ENCODE measurements at regions not wholly inside any gene's neighbourhood (a gene's known extent, or its start where the extent isn't known, plus 50 kb on each side); places are given as distances from the start of the nearest gene placed in this dataset.

DNA sequence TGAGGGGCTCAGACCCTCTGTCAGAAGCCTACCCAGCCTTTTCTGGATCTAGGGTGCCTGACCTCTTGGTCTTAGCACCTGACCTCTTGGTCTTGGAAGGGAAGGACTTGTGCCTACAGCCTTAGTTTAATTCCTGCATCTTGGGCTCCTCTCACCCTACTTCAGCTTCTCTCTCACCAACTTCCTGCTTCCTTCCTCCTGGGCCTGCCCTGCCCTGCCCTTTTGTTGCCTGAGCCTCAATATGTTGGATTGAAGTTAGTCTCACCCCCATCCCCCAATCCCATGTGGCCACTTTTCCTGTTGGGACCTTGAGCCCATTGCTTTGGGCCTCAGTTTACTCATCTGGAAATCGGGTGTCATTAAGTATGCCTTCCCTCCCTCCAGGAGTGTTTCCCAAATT lies 206.2 kb upstream of the SKOR2 start:
- no peak for DNase-seq (ENCODE audit: low read depth in 4 of 6, low spot score in 6 of 6)
- Histone ChIP-seq H3K27me3 (ENCODE audit: control insufficient read depth, insufficient read depth, low read length) (no peaks in the 10 kb centered on the region), H3K9me3 (ENCODE audit: control insufficient read depth, insufficient read depth, low read length) (no peaks in the 10 kb centered on the region), H3K36me3 (ENCODE audit: control insufficient read depth, insufficient read depth, low read length) (no peaks in the 10 kb centered on the region), H3K4me1 (ENCODE audit: control insufficient read depth, insufficient read depth, low read length) (no peaks in the 10 kb centered on the region), H3K4me3 (ENCODE audit: low read depth, low read length) (no peak overlapping the region), H3K27ac (ENCODE audit: low read depth, low read length) (no peak overlapping the region)
- WGBS (ENCODE audit: insufficient coverage), result no CpG with 5 or more reads among the region's 1 CpG

DNA sequence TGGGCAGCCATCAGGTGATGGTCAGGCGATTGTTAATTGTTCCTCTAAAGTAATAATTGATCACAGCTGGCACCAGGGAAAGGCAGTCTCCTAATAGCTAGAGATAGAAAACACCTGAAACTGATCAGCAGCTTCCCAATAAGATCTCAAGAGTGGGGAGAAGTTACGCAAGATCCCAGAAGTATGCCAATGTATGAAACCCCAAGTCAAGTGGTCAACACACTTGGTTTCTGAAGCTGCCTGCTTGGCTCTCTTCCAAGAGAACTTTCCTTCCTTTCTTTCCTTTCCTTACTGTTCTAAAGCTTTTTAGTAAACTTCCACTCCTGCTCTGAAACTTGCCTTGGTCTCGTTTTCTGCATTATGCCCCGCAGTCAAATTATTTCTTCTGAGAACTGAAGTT lies 201.6 kb upstream of the SKOR2 start:
- 93% methylated on average over 3 of the region's 4 CpGs for WGBS (ENCODE audit: insufficient coverage)
- Histone ChIP-seq H3K9me3 (ENCODE audit: control insufficient read depth, insufficient read depth, low read length) (no peaks in the 10 kb centered on the region), H3K4me3 (ENCODE audit: low read depth, low read length) (no peak overlapping the region), H3K4me1 (ENCODE audit: control insufficient read depth, insufficient read depth, low read length) (no peaks in the 10 kb centered on the region), H3K36me3 (ENCODE audit: control insufficient read depth, insufficient read depth, low read length) (no peaks in the 10 kb centered on the region), H3K27ac (ENCODE audit: low read depth, low read length) (no peak overlapping the region), H3K27me3 (ENCODE audit: control insufficient read depth, insufficient read depth, low read length) (no peaks in the 10 kb centered on the region)
- DNase-seq (ENCODE audit: low read depth in 4 of 6, low spot score in 6 of 6), result no peak

DNA sequence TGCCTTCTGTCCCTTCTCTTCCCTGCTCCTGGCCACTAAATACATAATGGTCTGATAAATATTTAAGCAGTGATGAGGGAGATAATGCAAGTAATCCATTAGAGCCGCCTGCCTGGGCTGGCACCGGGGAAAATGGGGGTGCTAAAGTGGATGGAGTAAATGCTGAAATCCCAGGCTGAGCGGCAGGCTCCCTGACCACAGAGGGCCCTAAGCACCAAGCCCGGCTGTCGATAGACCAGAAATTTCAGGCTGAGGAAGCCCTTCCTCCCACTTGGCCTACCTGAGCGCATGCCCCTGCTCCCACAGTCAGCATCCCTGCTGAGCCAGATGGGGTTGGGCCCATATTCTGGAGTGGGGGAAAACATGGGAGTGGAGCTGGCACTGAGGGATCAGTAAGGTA lies 197.5 kb upstream of the SKOR2 start:
- no peaks in the 10 kb centered on the region for H3K4me1 ChIP-seq (ENCODE audit: control insufficient read depth, insufficient read depth, low read length)
- 71% methylated on average over 5 of the region's 6 CpGs for WGBS (ENCODE audit: insufficient coverage)
- DNase-seq (ENCODE audit: low read depth in 4 of 6, low spot score in 6 of 6), result no peak

DNA sequence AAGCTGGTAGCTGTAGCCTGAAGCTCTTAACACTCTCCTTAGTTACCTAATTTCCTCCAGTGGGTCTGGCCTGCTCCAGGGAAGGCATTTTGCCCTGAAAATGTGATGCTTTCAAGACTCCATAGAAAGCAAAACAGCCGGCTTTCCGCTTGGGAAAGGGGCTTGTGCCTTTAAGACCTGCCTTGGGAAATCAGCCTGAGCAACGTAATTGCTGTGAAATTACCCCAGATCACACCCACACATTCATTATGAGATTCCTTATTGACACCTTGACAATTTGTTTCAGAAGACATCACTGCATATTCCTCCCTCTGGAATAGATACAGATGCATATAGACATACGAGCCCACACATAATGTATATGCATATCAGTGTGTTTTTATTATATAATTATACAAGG lies 190.5 kb upstream of the SKOR2 start:
- H3K4me3 ChIP-seq (ENCODE audit: low read depth, low read length), result no peak overlapping the region
- H3K27ac ChIP-seq (ENCODE audit: low read depth, low read length), result no peak overlapping the region
- DNase-seq (ENCODE audit: low read depth in 4 of 6, low spot score in 6 of 6), result peak in 1 of 6 donors; percentile 79
- no peaks in the 10 kb centered on the region for H3K9me3 ChIP-seq (ENCODE audit: control insufficient read depth, insufficient read depth, low read length)
- H3K27me3 ChIP-seq (ENCODE audit: control insufficient read depth, insufficient read depth, low read length), result no peaks in the 10 kb centered on the region
- H3K36me3 ChIP-seq (ENCODE audit: control insufficient read depth, insufficient read depth, low read length), result no peaks in the 10 kb centered on the region
- WGBS (ENCODE audit: insufficient coverage), result 62% methylated on average over 3 of the region's 4 CpGs
- H3K4me1 ChIP-seq (ENCODE audit: control insufficient read depth, insufficient read depth, low read length), result no peaks in the 10 kb centered on the region

More for the DNA sequence above, 197.5 kb upstream of the SKOR2 start:
- no peaks in the 10 kb centered on the region for H3K9me3 ChIP-seq (ENCODE audit: control insufficient read depth, insufficient read depth, low read length)
- no peaks in the 10 kb centered on the region for H3K27me3 ChIP-seq (ENCODE audit: control insufficient read depth, insufficient read depth, low read length)
- no peak overlapping the region for H3K27ac ChIP-seq (ENCODE audit: low read depth, low read length)
- H3K36me3 ChIP-seq (ENCODE audit: control insufficient read depth, insufficient read depth, low read length), result no peaks in the 10 kb centered on the region
- no peak overlapping the region for H3K4me3 ChIP-seq (ENCODE audit: low read depth, low read length)

DNA sequence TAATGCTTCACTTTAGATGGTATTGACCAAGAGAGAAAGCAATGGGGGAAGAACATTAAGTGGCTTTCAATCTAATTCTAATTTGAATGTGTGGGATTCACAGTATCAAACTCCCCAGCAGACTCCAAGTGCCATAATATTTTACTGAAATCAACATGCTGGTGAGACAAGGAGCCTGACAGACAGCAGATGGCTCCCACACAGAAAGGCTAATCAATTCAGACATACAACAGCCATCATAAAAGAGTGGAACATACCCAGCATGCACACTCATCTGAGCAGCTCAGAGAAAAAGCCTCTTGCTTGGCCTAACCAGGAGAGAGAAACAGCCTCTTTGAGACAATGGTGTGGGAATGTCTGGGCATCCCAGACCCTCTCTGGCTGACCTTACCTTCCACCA lies 186.5 kb upstream of the SKOR2 start:
- no peaks in the 10 kb centered on the region for H3K9me3 ChIP-seq (ENCODE audit: control insufficient read depth, insufficient read depth, low read length)
- H3K4me3 ChIP-seq (ENCODE audit: low read depth, low read length), result no peak overlapping the region
- no peaks in the 10 kb centered on the region for H3K36me3 ChIP-seq (ENCODE audit: control insufficient read depth, insufficient read depth, low read length)
- H3K27ac ChIP-seq (ENCODE audit: low read depth, low read length), result no peak overlapping the region
- no peaks in the 10 kb centered on the region for H3K4me1 ChIP-seq (ENCODE audit: control insufficient read depth, insufficient read depth, low read length)
- DNase-seq (ENCODE audit: low read depth in 4 of 6, low spot score in 6 of 6), result peak in 1 of 6 donors; percentile 43
- no peaks in the 10 kb centered on the region for H3K27me3 ChIP-seq (ENCODE audit: control insufficient read depth, insufficient read depth, low read length)

DNA sequence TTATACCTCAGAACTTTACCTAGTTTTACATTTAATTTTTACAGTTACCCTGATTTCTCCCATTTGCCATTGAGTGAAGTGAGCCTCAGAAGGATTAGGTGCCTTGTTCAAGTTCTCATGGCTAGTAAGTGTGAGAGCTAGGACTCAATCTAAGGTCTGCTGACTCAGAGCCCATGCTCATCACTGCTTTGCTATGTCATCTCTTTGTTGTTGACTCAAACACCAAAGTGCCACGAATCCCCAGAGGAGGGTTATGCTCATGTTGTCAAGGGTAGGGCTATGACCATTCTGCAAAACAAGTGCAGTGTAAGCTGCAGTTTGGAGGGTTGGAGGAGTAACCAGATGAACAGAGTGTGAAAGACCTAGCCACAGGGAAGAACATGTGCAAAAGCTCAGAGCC lies 185.4 kb upstream of the SKOR2 start:
- Histone ChIP-seq H3K9me3 (ENCODE audit: control insufficient read depth, insufficient read depth, low read length) (no peaks in the 10 kb centered on the region), H3K36me3 (ENCODE audit: control insufficient read depth, insufficient read depth, low read length) (no peaks in the 10 kb centered on the region), H3K27ac (ENCODE audit: low read depth, low read length) (no peak overlapping the region), H3K4me3 (ENCODE audit: low read depth, low read length) (no peak overlapping the region), H3K4me1 (ENCODE audit: control insufficient read depth, insufficient read depth, low read length) (no peaks in the 10 kb centered on the region), H3K27me3 (ENCODE audit: control insufficient read depth, insufficient read depth, low read length) (no peaks in the 10 kb centered on the region)
- 73% methylated on average over 1 of the region's 1 CpG for WGBS (ENCODE audit: insufficient coverage)
- DNase-seq (ENCODE audit: low read depth in 4 of 6, low spot score in 6 of 6), result no peak

DNA sequence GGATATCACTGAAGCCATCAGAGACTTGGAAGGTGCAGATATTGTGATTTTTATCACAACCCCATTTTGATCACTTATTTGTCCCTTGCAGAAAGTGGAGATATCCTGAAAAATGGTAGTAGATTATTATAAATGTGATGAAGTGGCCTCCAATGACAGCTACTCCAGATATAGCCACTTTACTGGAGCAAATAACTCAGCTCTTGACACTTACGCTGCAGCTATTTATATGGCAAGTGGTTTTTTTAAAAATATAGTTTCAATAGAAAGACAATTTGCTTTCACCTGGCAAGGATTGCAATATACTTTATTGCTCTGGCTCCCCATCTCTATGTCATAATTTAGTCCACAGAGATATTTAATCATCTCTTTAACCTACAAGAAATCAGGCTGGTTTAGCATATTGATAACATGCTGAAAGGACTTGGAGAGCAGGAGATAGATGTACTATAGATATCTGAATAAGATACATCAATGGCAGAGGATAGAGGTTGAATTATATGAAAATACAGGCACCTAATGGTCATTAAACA lies 182.8 kb upstream of the SKOR2 start:
- no peaks in the 10 kb centered on the region for H3K27me3 ChIP-seq (ENCODE audit: control insufficient read depth, insufficient read depth, low read length)
- H3K4me3 ChIP-seq (ENCODE audit: low read depth, low read length), result no peak overlapping the region
- no peak for DNase-seq (ENCODE audit: low read depth in 4 of 6, low spot score in 6 of 6)
- H3K36me3 ChIP-seq (ENCODE audit: control insufficient read depth, insufficient read depth, low read length), result no peaks in the 10 kb centered on the region
- no peak overlapping the region for H3K27ac ChIP-seq (ENCODE audit: low read depth, low read length)
- no CpG with 5 or more reads among the region's 1 CpG for WGBS (ENCODE audit: insufficient coverage)
- H3K4me1 ChIP-seq (ENCODE audit: control insufficient read depth, insufficient read depth, low read length), result no peaks in the 10 kb centered on the region
- H3K9me3 ChIP-seq (ENCODE audit: control insufficient read depth, insufficient read depth, low read length), result no peaks in the 10 kb centered on the region

DNA sequence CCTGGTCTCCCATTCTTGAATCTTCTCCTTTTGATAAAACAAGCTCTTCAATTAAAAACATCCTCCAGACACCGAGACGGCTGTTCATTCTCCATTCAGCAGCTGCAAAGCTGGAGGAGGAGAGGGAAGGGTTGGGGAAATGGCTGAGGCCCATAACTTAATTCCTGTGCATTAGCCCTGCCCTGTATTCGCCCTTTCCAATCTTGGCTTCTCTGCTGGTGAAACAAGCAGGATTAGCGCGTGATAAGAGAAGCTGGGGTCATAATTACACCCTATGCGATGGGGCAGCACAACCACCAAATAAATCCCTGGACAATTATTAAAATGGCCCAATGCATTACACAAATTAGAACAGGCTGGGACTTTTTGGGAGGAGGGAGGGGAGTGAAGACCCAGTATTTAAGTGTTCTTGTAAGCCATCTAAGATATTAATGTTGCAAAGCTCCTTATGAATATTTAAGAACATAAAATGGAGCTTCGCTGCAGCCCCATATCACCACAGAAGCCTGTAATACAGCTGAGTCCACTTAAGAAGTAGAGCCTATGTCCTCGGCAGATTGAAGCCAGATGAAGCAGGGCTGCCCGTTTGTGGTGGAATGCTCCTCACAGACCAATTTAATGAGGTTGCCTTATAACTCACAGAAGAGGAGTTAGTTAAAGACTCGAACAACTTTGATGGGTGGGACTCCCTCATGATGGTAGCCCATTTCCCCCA lies 176.6 kb upstream of the SKOR2 start:
- Histone ChIP-seq H3K27me3 (ENCODE audit: control insufficient read depth, insufficient read depth, low read length) (no peaks in the 10 kb centered on the region), H3K27ac (ENCODE audit: low read depth, low read length) (no peak overlapping the region), H3K36me3 (ENCODE audit: control insufficient read depth, insufficient read depth, low read length) (no peaks in the 10 kb centered on the region), H3K4me3 (ENCODE audit: low read depth, low read length) (no peak overlapping the region), H3K9me3 (ENCODE audit: control insufficient read depth, insufficient read depth, low read length) (no peaks in the 10 kb centered on the region), H3K4me1 (ENCODE audit: control insufficient read depth, insufficient read depth, low read length) (no peaks in the 10 kb centered on the region)
- DNase-seq (ENCODE audit: low read depth in 4 of 6, low spot score in 6 of 6), result peak in 2 of 6 donors; percentile 3 to 53
- 72% methylated on average over 5 of the region's 10 CpGs for WGBS (ENCODE audit: insufficient coverage)

DNA sequence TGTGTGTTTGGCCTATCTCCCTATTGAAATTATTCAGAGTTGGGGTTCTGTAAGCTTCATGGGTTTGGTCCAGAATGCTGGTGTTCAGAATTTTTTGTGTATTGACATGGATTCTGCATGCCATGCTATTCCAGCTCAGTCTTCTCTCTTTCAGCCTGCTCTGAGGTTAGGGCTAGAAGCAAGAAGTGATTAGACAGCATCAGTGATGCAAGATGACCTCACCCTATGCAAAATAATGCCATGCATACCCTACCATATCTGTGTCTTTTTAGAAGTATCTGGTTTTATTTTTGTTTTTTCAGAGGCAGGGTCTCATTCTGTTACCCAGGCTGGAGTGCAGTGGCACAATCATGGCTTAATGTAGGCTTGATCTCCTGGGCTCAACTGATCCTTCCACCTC lies 175.6 kb upstream of the SKOR2 start:
- no peaks in the 10 kb centered on the region for H3K36me3 ChIP-seq (ENCODE audit: control insufficient read depth, insufficient read depth, low read length)
- H3K27me3 ChIP-seq (ENCODE audit: control insufficient read depth, insufficient read depth, low read length), result no peaks in the 10 kb centered on the region
- H3K4me1 ChIP-seq (ENCODE audit: control insufficient read depth, insufficient read depth, low read length), result no peaks in the 10 kb centered on the region
- DNase-seq (ENCODE audit: low read depth in 4 of 6, low spot score in 6 of 6), result no peak
- H3K4me3 ChIP-seq (ENCODE audit: low read depth, low read length), result no peak overlapping the region
- no peak overlapping the region for H3K27ac ChIP-seq (ENCODE audit: low read depth, low read length)
- no peaks in the 10 kb centered on the region for H3K9me3 ChIP-seq (ENCODE audit: control insufficient read depth, insufficient read depth, low read length)

DNA sequence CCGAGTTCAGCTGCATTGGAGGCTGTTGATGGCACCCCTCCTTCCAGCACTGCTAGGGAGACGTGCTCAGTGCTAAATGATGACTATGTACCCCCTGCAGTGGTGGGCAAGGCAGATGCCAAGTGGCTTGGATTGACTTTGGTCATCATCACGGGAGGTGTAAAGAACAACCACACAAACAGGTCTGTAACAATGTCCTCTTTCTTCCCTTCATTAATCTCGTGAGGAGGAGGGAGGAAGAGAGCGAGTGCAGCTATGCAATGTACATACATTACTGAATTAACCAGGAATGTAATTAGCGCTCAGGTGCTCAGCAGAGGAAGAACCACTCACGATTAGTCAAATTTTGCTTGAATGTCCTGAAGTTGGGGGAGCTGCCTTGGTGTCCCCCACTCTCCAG lies 173.9 kb upstream of the SKOR2 start:
- WGBS (ENCODE audit: insufficient coverage), result 75% methylated on average over 1 of the region's 7 CpGs
- H3K27me3 ChIP-seq (ENCODE audit: control insufficient read depth, insufficient read depth, low read length), result no peaks in the 10 kb centered on the region

More for the DNA sequence above, 173.9 kb upstream of the SKOR2 start:
- H3K36me3 ChIP-seq (ENCODE audit: control insufficient read depth, insufficient read depth, low read length), result no peaks in the 10 kb centered on the region
- no peak overlapping the region for H3K4me3 ChIP-seq (ENCODE audit: low read depth, low read length)
- DNase-seq (ENCODE audit: low read depth in 4 of 6, low spot score in 6 of 6), result no peak
- no peak overlapping the region for H3K27ac ChIP-seq (ENCODE audit: low read depth, low read length)
- no peaks in the 10 kb centered on the region for H3K4me1 ChIP-seq (ENCODE audit: control insufficient read depth, insufficient read depth, low read length)
- no peaks in the 10 kb centered on the region for H3K9me3 ChIP-seq (ENCODE audit: control insufficient read depth, insufficient read depth, low read length)

Measured in spinal cord (tissue), 9 donors.